GM18951 (cell line): ENCODE measurements at regions not wholly inside any gene's neighbourhood (a gene's known extent, or its start where the extent isn't known, plus 50 kb on each side); places are given as distances from the start of the nearest gene placed in this dataset.
"Not testable (repeated sequence)": the region's sequence is repeated elsewhere in the genome, so short reads cannot be mapped to it uniquely, and the experiment has no call there.

Experiments
- POLR2A ChIP-seq: IDR thresholded peaks from 4 replicates; pipeline ENCODE4 v1.6.1; 2011; ENCODE audit warnings: mild to moderate bottlenecking; ENCODE audit not compliant: insufficient read length, insufficient read depth; ENCODE audit errors: extremely low read depth
- in situ Hi-C: fragments of 300-500 bp; cut with MboI; formaldehyde crosslinking; loops from one replicate; pipeline ENCODE4 v1.12.0; 2022; ENCODE audit warnings: low sequenced_read_pairs, mixed read lengths, inconsistent platforms; ENCODE audit not compliant: unreplicated experiment

- TF ChIP-seq POLR2A, result no peak
- in situ Hi-C loops, result no loop called here
These were observed 96.2 kb upstream of the CHODL start for GRCh38 chr21:18148401-18148800.

- in situ Hi-C loops, result no loop called here
- TF ChIP-seq POLR2A, result no peak
These were observed 97.0 kb upstream of the CHODL start for GRCh38 chr21:18147678-18148077.

GRCh38 chr21:18146820-18147219 is 97.8 kb upstream of the CHODL start:
- in situ Hi-C loops, result no loop called here
- TF ChIP-seq POLR2A, result no peak

GRCh38 chr21:18144339-18144738 is 100.3 kb upstream of the CHODL start:
- no peak for TF ChIP-seq POLR2A
- in situ Hi-C loops, result no loop called here

- in situ Hi-C loops, result no loop called here
- TF ChIP-seq POLR2A, result no peak
These were observed 102.0 kb upstream of the CHODL start for GRCh38 chr21:18142655-18143054.

- TF ChIP-seq POLR2A, result no peak
- in situ Hi-C loops, result no loop called here
These were observed 106.1 kb upstream of the CHODL start for GRCh38 chr21:18138507-18138906.

GRCh38 chr21:18129526-18129925 is 115.1 kb upstream of the CHODL start:
- no peak for TF ChIP-seq POLR2A
- in situ Hi-C loops, result no loop called here

- in situ Hi-C loops, result no loop called here
- TF ChIP-seq POLR2A, result no peak
These were observed 126.1 kb upstream of the CHODL start for GRCh38 chr21:18118566-18118965.

GRCh38 chr21:18117176-18117575 is 127.5 kb upstream of the CHODL start:
- in situ Hi-C loops, result no loop called here
- no peak for TF ChIP-seq POLR2A

GRCh38 chr21:18114810-18115209 is 129.8 kb upstream of the CHODL start:
- in situ Hi-C loops, result no loop called here
- TF ChIP-seq POLR2A, result no peak

- TF ChIP-seq POLR2A, result no peak
These were observed 139.8 kb upstream of the CHODL start for GRCh38 chr21:18104802-18105201.

GRCh38 chr21:18096413-18096812 is 148.2 kb upstream of the CHODL start:
- in situ Hi-C loops, result not testable (repeated sequence)

More at GRCh38 chr21:18104802-18105201, 139.8 kb upstream of the CHODL start:
- in situ Hi-C loops, result no loop called here

- in situ Hi-C loops, result no loop called here
- no peak for TF ChIP-seq POLR2A
These were observed 154.8 kb upstream of the CHODL start for GRCh38 chr21:18089786-18090185.

- in situ Hi-C loops, result no loop called here
- TF ChIP-seq POLR2A, result no peak
These were observed 174.2 kb upstream of the CHODL start for GRCh38 chr21:18070392-18070791.

- in situ Hi-C loops, result no loop called here
- no peak for TF ChIP-seq POLR2A
These were observed 174.8 kb upstream of the CHODL start for GRCh38 chr21:18069875-18070274.
